RWPE1 (cell line): ENCODE measurements at regions not wholly inside any gene's neighbourhood (a gene's known extent, or its start where the extent isn't known, plus 50 kb on each side); places are given as distances from the start of the nearest gene placed in this dataset.
A peak's percentile ranks its signal among the peaks of the same experiment; 100 is the strongest.

Experiments used
- CTCF ChIA-PET: fragments of 350-600 bp; sonication (Branson Sonifier 250); formaldehyde crosslinking; extraction: SDS; loops from one replicate; lab custom pipeline; 2021; lab: Yijun Ruan, JAX
- POLR2A ChIA-PET: fragments of 400-600 bp; formaldehyde crosslinking; extraction: SDS; loops from one replicate; lab custom pipeline; 2020; ENCODE audit warnings: antibody characterized with exemption; ENCODE audit not compliant: low non-redundant PET; lab: Yijun Ruan, JAX
- DNase-seq: peaks from one replicate; pipeline ENCODE4 v3.0.0; 2012; ENCODE audit warnings: low spot score
- H3K27ac ChIP-seq: fragments of 450-650 bp; 2 replicates; pipeline ENCODE4 v1.5.1; 2017
- TF ChIP-seq, protein P1 (sequence below): fragments of 450-650 bp; conservative IDR thresholded peaks from 2 replicates; pipeline ENCODE4 v1.5.1; 2017; ENCODE audit warnings: low read depth, mild to moderate bottlenecking

GRCh38 chr5:54658010-54658409 is 140.5 kb downstream of the SNX18 start:
- peak; percentile 90 for DNase-seq
- TF ChIP-seq, protein P1, sequence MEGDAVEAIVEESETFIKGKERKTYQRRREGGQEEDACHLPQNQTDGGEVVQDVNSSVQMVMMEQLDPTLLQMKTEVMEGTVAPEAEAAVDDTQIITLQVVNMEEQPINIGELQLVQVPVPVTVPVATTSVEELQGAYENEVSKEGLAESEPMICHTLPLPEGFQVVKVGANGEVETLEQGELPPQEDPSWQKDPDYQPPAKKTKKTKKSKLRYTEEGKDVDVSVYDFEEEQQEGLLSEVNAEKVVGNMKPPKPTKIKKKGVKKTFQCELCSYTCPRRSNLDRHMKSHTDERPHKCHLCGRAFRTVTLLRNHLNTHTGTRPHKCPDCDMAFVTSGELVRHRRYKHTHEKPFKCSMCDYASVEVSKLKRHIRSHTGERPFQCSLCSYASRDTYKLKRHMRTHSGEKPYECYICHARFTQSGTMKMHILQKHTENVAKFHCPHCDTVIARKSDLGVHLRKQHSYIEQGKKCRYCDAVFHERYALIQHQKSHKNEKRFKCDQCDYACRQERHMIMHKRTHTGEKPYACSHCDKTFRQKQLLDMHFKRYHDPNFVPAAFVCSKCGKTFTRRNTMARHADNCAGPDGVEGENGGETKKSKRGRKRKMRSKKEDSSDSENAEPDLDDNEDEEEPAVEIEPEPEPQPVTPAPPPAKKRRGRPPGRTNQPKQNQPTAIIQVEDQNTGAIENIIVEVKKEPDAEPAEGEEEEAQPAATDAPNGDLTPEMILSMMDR, result no peak
- ChIA-PET CTCF (interaction anchor here (1.0 to 1.2 kb wide), 2 partner anchors 14 to 140 kb away, joined by 3 to 5 read pairs; partner anchors contain the start of gene SNX18), POLR2A (no interaction called here)
- H3K27ac ChIP-seq, result no peak overlapping the region

DNA sequence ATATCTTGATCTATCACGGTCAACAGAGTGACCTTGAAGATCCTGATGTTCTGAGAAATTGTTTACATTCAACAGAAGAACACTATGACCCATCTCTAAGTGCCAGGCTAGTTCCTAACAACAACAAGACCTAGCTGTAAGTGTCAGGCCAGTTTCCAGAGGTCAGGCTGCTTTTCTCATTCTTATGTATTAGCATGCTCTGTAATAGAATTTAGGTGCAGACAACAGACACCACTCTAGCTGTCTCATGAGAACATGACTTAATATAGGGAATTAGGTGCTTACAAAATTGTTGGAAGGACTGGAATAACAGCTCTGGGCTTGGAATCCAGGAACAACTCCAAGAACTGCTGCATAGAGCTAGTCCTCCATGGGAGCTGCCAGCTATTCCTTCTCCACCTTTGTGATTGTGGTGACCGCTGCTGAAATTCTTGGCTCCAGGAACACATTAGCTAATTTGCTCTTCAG is 138.7 kb downstream of the SNX18 start:
- DNase-seq, result no peak
- ChIA-PET CTCF (interaction anchor here (0.6 to 0.8 kb wide), 2 partner anchors 15 to 88 kb away, joined by 3 read pairs; no protein-coding TSS in a partner anchor), POLR2A (no interaction called here)
- TF ChIP-seq, protein P1, result no peak
- no peak overlapping the region for H3K27ac ChIP-seq

GRCh38 chr5:54655761-54656160 is 138.2 kb downstream of the SNX18 start:
- H3K27ac ChIP-seq, result no peak overlapping the region
- TF ChIP-seq, protein P1, result no peak
- ChIA-PET POLR2A (no interaction called here), CTCF (no interaction called here)
- DNase-seq, result no peak

- TF ChIP-seq, protein P1, result no peak
- no peak overlapping the region for H3K27ac ChIP-seq
- ChIA-PET POLR2A (no interaction called here), CTCF (no interaction called here)
- DNase-seq, result no peak
Observed at GRCh38 chr5:54655266-54655665, 137.7 kb downstream of the SNX18 start.

DNA sequence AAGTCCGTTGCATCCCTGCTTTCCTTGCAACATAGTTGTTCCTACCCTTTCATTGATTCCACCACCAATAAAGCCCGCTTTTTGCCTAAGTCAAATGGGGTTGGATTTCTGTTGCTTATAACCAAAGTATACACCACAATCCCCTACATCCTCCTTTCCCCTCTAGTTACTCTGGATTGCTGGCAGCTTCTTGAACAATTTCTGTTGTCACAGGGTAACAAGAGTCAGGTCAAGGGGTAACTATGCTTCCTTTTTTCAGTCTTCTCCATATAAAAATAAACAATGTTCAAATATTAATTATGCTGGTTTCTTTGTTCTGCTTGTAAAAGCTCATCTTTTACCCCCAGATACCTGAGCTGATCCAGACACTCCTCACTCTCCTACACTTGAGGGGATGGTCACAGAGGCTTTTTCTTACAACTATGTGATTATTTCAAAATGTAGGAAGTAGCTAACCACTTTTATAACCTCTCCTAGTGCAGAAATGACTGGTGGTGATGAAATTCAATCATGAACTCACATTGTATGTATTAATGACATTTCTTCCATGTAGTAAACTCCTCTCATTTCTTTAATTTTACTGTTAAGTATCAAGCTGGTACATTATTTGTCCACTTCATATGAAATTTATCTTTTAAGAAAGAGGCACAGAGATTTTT is 136.5 kb downstream of the SNX18 start:
- DNase-seq, result no peak
- ChIA-PET POLR2A (no interaction called here), CTCF (interaction anchor here (0.6 to 1.3 kb wide), 3 partner anchors 15 to 1763 kb away, joined by 3 to 4 read pairs (median 3); no protein-coding TSS in a partner anchor)
- no peak overlapping the region for H3K27ac ChIP-seq
- TF ChIP-seq, protein P1, result no peak

DNA sequence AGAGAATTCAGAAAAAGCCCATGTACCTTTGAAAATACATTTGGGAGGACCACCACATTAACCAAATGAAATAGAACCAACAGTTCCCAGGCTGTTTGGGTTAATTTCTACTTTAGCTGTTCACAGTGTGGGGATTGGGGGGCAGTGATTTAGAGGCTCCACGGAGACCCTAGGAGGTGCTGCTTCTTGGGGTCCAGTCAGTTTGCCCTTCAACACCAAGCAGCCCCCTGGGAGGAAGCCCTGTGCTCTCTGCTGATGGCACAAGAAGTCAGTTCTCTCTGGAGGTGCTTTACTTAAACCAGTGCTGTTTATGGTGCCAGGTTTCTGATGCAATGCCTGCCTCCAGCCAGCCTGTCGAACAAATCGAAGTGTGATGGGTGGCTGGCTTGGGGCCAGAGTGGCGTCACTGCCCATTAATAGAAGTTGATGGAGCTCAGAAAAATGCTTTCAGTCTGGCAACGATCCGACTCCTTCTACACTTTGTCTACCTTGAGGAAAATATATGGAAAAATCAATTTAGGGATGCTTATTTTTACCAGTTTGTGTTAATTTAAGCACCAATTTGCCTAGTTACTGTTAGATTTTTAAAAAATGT is 134.0 kb downstream of the SNX18 start:
- TF ChIP-seq, protein P1, result no peak
- POLR2A ChIA-PET, result no interaction called here
- CTCF ChIA-PET, result interaction anchor here (0.6 kb wide), 1 partner anchor 69 kb away, joined by 3 read pairs; no protein-coding TSS in a partner anchor
- peak overlapping the region; percentile 74 for H3K27ac ChIP-seq
- DNase-seq, result peak; percentile 95
